Suppressor macrophage treated with lipopolysaccharide for 1 hour (primary cell): ENCODE measurements at regions not wholly inside any gene's neighbourhood (a gene's known extent, or its start where the extent isn't known, plus 50 kb on each side); places are given as distances from the start of the nearest gene placed in this dataset.

Source experiments
- DNase-seq, 3 donors: peaks; one replicate each; pipeline ENCODE4 v3.0.0-alpha.2; 2020 to 2022

DNA sequence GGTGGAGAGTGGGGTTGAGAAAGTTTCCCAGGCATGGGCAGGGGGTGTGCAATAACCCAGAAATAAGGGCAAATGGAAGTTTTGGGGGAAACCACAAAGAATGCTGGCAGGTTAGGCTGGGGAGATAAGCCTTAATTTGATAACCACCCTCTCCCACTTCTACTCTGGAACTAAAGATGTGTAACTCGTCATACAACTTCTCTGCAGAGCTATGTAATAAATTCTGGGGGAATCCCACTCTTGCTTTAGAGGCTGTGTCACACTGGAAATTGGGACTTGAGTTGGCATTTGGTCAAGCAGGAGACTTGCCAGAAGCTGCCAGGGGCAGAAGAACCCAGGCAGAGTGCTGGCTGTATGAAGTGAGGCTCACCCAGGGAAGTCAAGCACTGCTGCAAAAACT, 170.9 kb upstream of the CPEB2 start:
- DNase-seq = peak; percentile 60 to 74 (median 70)

DNA sequence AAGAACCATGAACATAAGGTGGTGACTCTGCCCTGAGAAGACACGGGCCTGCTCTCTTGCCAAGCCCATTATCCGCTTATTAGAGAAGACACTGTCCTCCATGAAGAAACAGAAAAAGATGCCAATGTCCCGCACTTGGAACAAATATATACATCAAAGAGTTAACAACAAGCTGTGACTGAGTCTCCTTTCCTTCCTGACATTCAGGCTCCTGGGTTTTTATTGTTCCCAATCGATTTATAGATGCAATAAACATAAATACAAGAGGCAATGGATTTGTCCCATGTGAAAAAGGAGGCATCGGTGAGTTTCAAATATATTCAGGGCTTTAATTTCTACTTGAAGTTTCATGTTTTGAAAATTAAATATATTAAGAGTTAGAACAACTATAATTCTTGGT, 169.2 kb upstream of the CPEB2 start:
- no peak for DNase-seq

DNA sequence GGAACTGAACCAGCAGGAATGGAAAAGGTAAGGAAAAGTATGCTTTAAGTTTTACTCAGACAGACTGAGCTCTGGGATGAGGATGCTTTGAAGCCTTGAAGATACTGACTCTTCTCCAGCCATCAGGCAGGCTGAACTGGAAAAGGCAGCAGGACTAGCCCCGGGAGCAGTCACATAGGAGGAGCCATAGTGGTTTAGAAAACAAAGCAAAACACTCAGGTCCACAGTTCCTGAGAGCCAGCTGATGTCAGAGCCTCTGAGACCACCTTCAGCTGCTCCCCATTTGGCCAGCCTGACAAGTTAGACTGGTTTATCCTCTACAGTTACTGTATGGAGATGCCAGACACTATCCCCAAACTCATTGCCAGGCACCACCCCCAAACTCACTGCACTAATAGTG, 167.9 kb upstream of the CPEB2 start:
- DNase-seq = no peak

DNA sequence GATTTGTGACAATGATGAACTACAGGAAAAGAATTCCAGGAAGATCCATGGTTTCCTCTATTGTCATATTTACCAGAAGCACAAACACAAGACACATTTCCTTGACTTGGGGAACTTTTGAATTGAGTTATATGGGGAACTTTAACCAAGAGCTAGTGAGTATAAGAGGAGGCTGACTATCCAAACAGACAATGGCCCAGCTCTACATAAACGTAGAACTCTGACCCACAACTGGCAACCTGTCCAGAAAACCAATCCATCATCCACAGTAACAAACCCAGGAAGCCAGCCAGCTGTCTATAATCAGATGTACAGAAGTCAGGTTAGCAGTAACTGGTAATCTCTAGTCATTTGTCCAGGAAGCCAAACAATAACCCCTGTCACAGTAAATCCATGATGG, 167.0 kb upstream of the CPEB2 start:
- peak in 2 of 3 donors; percentile 16 to 60 for DNase-seq

DNA sequence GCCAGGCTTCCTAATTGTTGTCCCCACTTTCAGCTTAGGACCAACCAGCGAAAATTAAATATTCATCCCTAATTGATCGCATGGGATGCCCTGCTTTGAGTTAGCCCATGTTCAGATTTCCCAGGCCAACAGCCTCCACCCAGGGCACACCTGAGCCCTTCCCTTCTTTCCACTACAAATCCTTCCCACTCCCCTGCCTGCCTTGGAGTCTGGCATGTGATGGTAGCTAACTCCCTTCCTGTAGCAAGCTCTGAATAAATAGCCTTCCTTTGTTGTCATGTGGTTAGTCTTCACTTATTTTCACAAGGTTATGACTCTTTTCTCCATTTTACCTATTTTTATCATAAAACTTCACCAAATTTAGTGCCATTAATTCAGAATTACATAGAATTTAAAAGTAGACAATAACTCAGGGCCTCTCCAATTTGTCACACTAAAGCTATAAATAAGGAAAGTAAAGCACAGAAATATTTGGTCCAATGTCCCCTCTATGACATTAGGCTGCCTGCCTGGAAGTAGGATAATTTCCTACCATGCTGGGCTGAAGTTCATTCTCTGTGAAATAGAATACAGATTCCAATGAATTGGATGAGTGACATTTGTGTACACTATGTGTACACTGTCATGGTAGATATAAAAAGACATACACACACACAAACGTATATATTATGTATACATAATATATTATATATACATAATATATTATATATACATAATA, 166.4 kb upstream of the CPEB2 start:
- no peak for DNase-seq

DNA sequence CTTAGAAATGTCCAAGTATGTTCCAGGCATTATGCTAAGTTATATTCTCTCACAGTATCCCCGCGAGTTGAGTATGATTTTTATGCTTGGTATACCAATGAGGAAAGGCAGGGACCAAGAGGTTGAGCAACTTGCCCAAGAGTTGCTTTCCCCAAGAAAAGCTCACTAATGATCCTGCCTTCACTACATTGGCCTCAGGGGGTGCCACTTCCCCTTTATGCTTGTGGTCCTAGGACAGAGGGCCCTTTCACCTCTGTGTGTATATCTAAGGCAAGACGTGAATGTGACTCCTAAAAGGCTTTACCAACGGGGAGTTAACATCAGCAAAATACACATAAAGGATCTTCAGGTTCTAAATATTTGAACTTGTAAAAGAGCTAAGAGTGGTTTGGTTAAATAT, 164.4 kb upstream of the CPEB2 start:
- DNase-seq = no peak

DNA sequence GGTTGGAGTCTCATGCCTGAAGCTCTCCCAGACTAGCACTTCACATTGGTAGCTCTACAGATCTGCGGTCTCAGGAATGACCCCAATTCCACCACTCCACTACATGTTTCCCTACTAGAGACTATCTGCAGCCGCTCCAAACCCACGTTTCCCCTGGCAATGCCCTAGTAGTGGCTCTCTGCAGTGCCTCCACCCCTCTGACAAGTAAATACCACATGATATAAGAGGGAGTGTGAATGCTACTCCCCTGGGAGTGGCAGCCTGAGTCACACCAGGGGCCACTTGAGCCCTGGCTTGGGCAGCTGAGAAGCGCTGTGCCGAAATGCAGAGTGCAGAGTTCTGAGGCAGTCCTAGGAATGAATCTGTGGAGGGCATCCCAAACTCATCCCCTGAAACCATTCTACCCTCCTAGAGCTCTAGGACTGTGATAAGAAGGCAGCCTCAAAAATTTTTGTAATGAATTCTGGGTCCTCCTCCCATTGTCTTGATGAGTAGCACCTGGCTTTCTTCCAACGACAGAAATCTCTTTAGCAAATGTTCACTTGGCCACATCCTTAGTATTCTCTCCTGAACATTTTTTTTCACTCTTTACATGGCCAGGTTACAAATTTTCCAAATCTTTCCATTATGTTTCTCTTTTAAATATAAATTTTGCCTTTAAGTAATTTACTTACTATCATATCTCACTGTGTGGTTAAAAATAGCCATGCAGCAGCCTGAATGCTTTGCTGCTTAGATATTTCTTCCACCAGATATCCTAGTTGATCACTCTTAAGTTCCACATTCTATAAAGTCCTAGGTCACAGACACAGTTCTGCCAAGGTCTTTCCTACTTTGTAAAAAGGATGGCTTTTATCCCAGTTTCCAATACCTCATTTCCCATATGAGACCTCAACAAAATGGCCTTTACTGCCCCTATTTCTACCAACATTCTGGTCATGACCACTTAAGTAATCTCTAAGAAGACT, 160.2 kb upstream of the CPEB2 start:
- DNase-seq = no peak

DNA sequence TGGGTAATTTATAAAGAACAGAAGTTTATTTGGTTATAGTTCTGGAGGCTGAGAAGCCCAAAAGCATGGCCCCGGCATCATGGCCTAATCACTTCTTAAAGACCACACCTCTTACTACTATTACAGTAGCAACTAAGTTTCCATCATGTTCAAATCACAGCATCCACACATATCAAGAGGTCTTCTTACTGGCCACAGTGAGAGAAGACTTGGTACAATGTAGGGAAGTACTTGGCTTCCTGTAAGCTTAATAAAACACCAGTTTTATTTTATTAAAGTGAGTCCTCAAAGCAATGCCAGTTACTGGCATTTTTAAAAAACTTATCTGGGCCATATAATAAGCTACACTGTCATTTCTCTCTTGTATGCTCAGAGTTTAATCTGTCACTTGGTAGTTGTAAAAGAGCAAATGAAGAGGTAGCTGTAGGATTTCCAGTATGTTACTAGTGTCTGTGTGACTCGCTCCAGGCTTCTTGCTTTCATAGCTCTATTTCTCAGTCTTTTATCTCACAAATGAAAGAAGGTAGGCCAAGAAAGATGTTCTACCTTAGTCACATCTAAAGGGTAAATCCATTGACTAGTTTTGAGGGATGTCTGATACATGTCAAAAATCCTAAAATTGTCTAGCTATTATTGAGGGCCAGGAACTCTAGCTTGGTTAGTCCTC, 159.2 kb upstream of the CPEB2 start:
- no peak for DNase-seq

DNA sequence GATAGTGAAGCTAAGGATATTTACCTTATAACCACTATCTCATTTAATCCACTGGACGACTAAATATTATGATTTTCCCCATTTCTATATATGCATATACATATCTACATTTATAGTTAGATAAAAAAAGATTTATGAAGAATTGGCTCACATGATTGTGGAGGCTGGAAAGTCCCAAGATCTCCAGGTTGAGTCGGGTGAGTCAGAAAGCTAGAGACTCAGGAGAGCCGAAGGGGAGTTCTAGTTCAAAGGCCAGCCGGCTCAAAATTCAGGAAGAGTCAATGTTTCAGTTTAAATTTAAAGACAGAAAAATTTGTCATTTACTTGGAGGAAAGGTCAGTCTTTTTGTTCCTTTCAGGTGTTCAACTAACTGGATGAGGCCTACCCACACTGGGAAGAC, 158.2 kb upstream of the CPEB2 start:
- DNase-seq = peak; percentile 62 to 73 (median 68)

DNA sequence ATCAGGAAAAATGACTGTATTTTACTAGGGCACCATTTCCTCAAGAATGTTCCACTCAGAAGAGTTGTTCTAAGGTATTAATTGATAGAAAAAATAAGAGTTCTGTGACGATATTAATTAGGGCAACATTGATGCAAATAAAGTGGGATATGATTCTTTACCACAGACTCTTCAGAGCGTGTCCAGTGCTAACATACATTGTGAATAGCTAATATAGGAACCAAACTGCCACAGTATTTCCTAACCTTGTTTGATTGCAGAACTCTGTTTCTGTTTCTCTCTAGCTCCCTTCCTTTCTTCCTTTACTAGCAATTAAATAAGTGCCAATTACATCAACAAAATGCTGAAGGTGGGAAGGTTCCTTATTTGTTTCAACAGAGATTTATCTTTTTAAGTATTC, 154.1 kb upstream of the CPEB2 start:
- DNase-seq = peak; percentile 48 to 66 (median 63)

DNA sequence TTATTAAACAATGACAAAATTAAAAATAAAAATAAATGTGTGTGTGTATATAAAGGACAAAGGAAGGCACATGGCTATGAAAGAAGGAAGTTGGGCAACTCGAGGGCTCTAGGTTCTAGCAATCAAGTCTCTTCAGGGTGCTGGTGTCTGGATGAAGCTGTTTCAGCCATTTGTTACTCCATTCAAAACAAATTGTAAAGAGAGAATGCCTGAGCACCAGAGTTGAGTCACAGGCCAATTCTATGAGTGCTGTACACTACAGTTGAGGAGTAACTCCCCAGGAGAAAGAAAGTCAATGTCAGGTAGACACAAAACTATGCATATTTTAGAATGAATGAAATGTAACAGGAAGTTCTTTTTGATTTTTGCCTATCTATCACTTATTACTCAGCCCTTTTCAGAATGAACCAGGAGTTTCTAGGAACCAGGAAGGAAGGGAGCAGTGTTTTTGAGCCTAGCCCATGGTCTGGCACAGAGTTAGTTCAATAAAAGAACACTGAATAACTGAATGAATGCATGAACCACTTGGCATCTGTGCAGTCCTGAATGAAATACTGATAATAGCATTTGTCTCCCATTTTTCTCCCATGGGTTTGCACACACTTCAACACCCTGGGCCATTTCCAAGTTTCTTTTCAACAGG, 151.7 kb upstream of the CPEB2 start:
- DNase-seq = peak; percentile 38 to 53 (median 40)

DNA sequence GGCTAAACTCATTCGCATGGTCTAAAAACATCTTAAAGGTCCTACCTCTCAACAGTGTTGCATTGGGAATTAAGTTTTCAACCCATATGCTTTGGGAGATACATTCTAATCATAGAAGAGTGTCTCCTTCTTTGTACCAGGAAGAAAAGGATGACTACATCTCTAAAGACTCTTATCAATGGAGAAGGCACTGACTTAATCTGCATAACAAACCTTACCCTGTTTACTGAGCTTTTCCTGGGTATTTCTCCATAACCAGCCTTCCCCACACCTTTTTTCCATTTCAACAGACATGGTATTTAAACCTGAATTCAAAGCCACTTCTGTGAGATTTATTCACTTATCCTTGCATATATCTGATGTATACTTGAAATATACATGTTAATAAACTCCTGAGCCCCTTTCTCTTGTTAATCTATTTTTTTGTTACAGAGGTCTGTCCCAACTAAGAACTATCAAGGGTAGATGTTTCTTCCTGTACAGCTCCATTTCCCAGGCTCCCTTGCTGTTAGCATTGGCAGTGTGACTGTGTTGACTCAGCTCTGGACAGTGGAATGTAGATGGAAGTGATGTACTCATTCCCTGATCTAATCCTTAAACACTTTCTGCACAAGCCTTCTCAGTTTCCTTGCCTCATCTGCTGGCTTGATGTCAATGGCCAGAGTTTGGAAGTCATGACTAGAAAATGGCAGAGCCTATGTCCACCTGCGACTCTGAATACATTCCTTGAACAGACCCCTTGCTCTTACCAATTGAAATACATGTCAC, 148.9 kb upstream of the CPEB2 start:
- peak; percentile 23 to 47 (median 24) for DNase-seq

DNA sequence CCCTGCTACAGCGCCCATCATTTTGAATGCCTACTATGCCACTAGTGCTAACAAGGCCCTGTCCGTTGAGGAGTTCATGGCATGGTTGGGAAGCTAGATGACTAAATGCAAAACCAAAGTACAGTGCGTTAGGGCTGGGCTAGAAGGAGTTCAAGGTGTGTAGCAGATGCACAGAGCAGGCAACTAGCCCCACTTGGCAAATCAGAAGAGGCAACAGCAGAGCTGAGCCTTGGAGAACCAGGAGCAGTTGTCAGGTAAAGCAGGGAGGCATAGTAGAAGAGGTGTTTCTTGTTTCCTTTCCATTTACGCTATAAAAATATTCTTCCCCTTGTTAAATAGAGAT, 146.6 kb upstream of the CPEB2 start:
- no peak for DNase-seq

DNA sequence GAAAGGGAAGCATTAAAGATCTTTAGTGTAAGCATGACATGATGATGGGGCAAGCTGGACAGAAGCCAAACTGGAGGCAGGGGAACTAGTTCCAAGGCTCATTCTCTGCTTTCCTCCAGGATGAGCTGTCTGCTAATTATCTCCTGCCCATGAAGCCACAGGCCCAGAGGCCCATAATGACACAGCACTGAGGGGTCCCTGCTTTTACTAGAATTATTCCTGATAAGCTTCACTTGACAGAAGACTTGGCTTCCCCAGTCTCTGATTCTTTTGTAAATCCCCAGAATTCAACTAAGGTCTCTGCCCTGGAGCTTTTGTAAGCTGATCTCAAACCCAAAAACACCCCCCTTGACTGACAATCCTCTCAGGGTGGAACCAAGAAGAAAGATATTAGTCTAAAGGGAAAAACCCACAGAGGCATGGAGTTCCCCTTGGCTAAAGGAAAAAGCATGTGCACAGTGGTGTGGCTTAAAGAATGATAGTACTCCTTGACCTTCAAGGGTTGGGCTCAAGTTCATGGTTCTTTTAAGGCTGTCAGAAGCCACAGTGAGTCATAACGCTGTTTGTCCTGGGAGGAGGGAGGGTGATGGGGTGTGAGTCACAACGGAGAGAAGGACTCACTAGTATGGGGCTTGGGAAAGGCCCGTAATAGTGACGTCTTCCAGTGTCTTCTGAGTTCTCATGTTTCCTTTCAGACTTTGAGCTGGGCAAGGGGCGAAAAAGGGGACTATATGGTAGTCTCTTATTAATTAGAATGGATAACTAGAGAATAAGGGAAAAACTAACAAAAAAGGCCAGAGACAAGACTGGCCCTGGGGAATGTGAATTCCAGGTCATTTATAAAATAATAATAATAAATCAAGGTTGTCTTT, 146.0 kb upstream of the CPEB2 start:
- peak; percentile 95 to 99 (median 98) for DNase-seq

DNA sequence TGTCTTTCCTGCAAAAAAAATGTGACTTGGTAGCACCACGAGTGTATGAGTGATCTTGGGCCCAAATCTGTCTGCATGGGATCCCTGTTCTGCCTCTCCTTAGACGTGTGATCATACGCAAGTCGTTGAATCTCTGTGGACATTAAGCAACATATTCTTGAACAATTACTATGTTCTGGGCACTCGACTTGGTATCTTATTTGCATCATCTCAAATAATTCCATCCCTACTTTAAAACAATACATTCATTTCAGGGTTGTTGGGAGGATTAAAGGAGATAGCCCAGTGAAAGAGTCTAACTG, 145.4 kb upstream of the CPEB2 start:
- DNase-seq = peak in 1 of 3 donors; percentile 64

DNA sequence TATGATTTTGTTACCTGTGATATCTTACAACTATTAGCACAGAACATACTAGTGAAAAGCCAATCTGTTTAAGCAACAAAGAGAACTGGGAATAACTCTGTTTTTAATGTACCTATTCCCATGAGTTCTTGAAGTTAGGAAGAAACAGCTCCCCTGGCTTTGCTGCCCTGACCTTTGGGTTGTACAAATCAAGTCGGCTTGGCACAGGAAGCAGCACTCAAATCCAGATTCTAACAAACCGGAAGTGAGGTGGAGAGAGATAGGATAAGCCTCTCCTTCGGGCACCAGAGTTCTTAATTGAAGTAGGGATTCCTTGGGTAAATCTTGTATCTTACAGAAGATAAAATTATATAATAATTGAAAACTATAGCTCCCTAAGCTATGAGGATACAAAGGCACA, 144.8 kb upstream of the CPEB2 start:
- DNase-seq = no peak

DNA sequence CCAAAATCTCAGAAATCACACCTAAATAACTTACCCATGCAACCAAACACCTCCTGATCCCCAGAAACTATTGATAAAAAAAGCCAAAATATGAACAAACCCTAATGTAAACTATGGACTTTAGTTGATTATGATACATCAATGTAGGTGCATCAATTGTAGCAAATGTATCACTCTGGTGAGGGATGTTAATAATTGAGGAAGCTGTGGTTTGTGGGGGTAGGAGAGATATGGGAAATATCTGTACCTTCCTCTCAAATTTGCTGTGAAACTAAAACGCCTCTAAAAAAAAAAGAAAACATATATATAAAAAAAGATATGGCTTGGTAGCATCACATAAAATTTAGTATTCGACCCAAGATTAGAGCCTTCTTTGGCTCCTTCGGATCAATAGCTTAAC, 144.3 kb upstream of the CPEB2 start:
- DNase-seq = peak; percentile 49 to 68 (median 67)

DNA sequence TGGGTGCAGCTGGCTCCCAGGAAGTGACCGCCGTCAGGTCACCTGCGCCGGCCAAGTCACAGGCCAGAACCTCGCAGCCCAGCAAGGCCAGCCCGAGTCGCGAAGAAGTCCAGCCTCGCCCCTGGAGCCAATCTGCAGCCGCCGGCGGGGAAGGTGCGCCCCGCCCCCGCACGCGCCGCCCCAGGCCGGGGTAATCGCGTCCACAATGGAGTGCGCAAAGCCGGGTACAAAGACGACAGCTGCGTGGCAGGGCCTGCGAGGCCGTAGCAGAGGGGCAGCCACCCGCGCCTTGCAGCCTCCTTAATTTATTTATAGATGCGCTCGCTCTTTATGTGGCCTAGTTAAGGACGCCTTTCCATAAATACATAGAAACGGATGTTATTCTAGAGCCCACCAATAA, 139.4 kb upstream of the CPEB2 start:
- no peak for DNase-seq

DNA sequence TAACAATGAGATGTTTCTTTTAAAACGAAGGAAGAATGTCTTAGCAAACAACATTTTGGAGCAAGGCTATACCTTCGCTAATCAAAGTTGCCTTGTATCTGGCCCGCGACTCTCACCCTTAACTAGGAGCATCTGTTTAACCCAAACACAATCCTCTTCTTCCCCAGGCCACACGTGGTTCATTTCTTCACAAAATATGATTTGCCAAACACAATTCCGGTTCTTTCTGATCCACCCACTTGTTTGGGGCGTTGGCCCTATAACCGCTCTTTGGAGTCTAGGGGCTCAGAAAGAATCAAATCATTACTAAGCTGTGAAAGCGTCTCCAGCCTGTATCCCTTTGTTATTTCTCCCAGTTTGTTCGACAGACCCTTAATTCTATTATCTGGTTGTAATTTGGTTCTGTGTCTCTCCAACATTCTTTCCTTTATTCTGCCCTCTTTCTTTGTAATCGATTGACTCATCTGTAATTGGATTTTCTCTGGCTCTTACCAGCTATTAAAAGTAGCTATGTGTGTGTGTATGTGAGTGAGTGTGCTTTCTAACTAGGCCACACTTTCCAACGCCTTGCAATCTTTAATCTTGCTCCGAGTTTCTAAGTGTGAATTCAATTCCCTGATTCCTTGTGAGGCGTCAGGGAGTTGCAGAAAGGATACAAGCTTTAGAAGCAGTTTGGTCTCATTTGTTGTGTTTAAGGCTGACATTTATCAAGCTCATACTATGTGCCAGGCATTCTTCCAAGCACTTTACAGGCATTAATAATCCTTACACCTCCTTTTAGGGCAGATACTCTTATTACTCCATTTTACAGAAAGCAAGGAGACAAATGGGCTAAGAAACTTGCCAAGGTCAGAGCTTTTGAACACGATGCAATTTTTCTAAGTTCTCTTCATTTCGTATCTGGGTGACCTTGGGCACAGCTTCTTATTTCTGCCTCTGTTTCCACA, 138.6 kb upstream of the CPEB2 start:
- DNase-seq = no peak

DNA sequence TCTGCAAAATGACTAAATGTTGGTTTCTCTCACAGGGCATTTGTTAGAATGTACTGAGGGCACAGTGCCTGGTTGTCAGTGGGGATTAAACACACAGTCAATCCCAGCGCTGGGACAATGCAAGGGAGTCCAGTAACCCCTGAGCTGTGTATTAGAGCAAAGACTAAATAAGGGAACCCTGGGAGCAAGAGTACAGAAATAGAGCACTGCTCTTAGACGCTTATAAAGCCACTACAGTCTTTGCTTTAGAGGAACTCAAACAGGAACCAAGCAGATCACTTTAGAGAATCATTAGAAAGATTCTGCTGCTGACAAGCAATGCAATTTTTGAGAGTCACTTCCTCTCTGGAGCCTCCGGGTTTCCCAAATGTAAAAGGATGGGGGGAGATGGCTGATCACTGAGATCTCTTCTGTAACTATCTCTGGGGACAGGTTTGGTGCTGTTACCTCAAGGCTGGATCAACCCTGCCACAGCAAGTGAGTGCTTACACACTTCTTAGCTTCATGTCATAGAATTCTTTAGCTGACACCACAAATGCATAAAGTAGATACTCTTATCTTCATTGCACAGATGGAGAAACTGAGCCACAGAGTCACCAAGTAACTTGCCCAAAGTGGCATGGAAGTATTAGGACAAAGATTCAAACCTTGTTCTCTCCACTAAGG, 137.8 kb upstream of the CPEB2 start:
- DNase-seq = peak; percentile 69 to 87 (median 82)
